ENCODE measurements at regions not wholly inside any gene's neighbourhood (a gene's known extent, or its start where the extent isn't known, plus 50 kb on each side); places are given as distances from the start of the nearest gene placed in this dataset.

DNA sequence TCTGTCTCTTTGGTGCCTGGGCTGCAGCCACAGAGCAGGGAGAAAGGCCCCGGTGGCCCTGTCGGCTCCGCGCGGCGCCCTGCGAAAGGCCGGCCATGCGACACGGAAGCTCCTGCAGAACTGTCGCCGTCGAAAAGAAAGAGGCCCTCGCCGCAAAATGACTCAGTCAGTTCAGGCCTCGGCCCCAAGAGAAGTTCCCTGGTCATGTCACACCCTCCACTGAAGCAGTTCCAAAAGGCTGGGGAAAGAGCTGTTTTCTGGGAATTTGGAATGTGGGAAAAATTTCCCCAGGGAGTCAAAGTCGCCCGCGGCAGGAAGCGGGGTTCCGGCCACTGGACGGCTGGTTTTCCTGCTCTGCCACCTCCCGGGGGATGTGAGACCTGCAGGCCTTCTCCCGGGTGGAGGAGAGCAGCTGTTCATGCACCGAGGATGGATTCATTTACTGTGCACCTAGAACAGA lies 115.8 kb upstream of the ZNF678 start:
- Histone ChIP-seq H4K20me1 (ENCODE audit: insufficient read depth) (no peaks in the 10 kb centered on the region), H3K27me3 (ENCODE audit: insufficient read depth, low read depth, low read length) (no peaks in the 10 kb centered on the region), H3K9me2 (ENCODE audit: insufficient read depth, low read length) (no peaks in the 10 kb centered on the region), H3K4me2 (ENCODE audit: low read length) (no peak overlapping the region), H3K4me3 (ENCODE audit: low read length) (no peak overlapping the region), H3K79me2 (replicated peaks; ENCODE audit: insufficient read depth, low read length) (no peaks in the 10 kb centered on the region), H3F3A (ENCODE audit: insufficient read depth, low read length, poor library complexity, severe bottlenecking) (no peaks in the 10 kb centered on the region), H3K27ac (ENCODE audit: low read length) (no peak overlapping the region), H3K9me3 (ENCODE audit: low read length) (no peaks in the 10 kb centered on the region), H3K9ac (ENCODE audit: low read length) (no peak overlapping the region), H2AFZ (ENCODE audit: low read depth, low read length) (no peak overlapping the region), H3K36me3 (ENCODE audit: insufficient read depth, low read length) (no peaks in the 10 kb centered on the region)
- TF ChIP-seq MXI1 (conservative IDR thresholded peaks at IDR 0.05; ENCODE audit: poor library complexity, severe bottlenecking) (no peak), TAF1 (IDR thresholded peaks at IDR 0.05; ENCODE audit: low read depth) (no peak), RAD21 (conservative IDR thresholded peaks at IDR 0.05) (no peak), SMC3 (conservative IDR thresholded peaks at IDR 0.05; ENCODE audit: poor library complexity) (no peak), POLR2AphosphoS5 (IDR thresholded peaks at IDR 0.05) (no peak), EZH2 (IDR thresholded peaks at IDR 0.05; ENCODE audit: borderline replicate concordance, insufficient read depth, low read length, poor library complexity, severe bottlenecking) (no peak), EP300 (conservative IDR thresholded peaks at IDR 0.05; ENCODE audit: poor library complexity, severe bottlenecking) (no peak), CTCF (IDR thresholded peaks at IDR 0.05; ENCODE audit: poor library complexity, severe bottlenecking) (no peak)
- TF ChIP-seq, protein P1, sequence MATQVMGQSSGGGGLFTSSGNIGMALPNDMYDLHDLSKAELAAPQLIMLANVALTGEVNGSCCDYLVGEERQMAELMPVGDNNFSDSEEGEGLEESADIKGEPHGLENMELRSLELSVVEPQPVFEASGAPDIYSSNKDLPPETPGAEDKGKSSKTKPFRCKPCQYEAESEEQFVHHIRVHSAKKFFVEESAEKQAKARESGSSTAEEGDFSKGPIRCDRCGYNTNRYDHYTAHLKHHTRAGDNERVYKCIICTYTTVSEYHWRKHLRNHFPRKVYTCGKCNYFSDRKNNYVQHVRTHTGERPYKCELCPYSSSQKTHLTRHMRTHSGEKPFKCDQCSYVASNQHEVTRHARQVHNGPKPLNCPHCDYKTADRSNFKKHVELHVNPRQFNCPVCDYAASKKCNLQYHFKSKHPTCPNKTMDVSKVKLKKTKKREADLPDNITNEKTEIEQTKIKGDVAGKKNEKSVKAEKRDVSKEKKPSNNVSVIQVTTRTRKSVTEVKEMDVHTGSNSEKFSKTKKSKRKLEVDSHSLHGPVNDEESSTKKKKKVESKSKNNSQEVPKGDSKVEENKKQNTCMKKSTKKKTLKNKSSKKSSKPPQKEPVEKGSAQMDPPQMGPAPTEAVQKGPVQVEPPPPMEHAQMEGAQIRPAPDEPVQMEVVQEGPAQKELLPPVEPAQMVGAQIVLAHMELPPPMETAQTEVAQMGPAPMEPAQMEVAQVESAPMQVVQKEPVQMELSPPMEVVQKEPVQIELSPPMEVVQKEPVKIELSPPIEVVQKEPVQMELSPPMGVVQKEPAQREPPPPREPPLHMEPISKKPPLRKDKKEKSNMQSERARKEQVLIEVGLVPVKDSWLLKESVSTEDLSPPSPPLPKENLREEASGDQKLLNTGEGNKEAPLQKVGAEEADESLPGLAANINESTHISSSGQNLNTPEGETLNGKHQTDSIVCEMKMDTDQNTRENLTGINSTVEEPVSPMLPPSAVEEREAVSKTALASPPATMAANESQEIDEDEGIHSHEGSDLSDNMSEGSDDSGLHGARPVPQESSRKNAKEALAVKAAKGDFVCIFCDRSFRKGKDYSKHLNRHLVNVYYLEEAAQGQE (IDR thresholded peaks at IDR 0.05; ENCODE audit: borderline replicate concordance), result no peak

GRCh38 chr1:227445746-227446145 lies 117.6 kb upstream of the ZNF678 start:
- no peak overlapping the region for H3K4me2 ChIP-seq (ENCODE audit: low read length)
- no peaks in the 10 kb centered on the region for H3K36me3 ChIP-seq (ENCODE audit: insufficient read depth, low read length)
- H3K27ac ChIP-seq (ENCODE audit: low read length), result no peak overlapping the region
- no peaks in the 10 kb centered on the region for H3F3A ChIP-seq (ENCODE audit: insufficient read depth, low read length, poor library complexity, severe bottlenecking)
- H3K4me3 ChIP-seq (ENCODE audit: low read length), result no peak overlapping the region
- H3K79me2 ChIP-seq (replicated peaks; ENCODE audit: insufficient read depth, low read length), result no peaks in the 10 kb centered on the region
- TF ChIP-seq MXI1 (conservative IDR thresholded peaks at IDR 0.05; ENCODE audit: poor library complexity, severe bottlenecking), result no peak
- no peaks in the 10 kb centered on the region for H3K27me3 ChIP-seq (ENCODE audit: insufficient read depth, low read depth, low read length)
- no peak overlapping the region for H3K9ac ChIP-seq (ENCODE audit: low read length)
- H4K20me1 ChIP-seq (ENCODE audit: insufficient read depth), result no peaks in the 10 kb centered on the region
- H3K9me2 ChIP-seq (ENCODE audit: insufficient read depth, low read length), result no peaks in the 10 kb centered on the region
- no peak overlapping the region for H2AFZ ChIP-seq (ENCODE audit: low read depth, low read length)
- H3K9me3 ChIP-seq (ENCODE audit: low read length), result no peaks in the 10 kb centered on the region

All from neural cell (in vitro differentiated cells).